Gastrocnemius medialis (tissue), 4 donors: ENCODE measurements at regions not wholly inside any gene's neighbourhood (a gene's known extent, or its start where the extent isn't known, plus 50 kb on each side); places are given as distances from the start of the nearest gene placed in this dataset.

Source experiments
- ATAC-seq, 2 donors: fragments of 150-250 bp; one replicate each; pipeline ENCODE4 v1.9.1; 2016
- DNase-seq, 2 donors: peaks; one replicate each; pipeline ENCODE4 v3.0.0-alpha.2; 2019
- H3K27ac ChIP-seq, 4 donors: fragments of 200-600 bp; sonication (generic); 1 replicate in 1 of 4; 2 replicates in 3 of 4; pipeline ENCODE4 v1.5.1; 2016 to 2018; ENCODE audit warnings: mild to moderate bottlenecking in 2 of 4, moderate library complexity in 1 of 4
- H3K27me3 ChIP-seq, 3 donors: fragments of 200-600 bp; sonication (generic) in 2 of 3; 1 replicate in 1 of 3; 2 replicates in 2 of 3; pipeline versions ENCODE4 v1.5.1 to v1.6.0; 2016 to 2019; ENCODE audit warnings: mild to moderate bottlenecking in 1 of 3, moderate library complexity in 1 of 3
- H3K36me3 ChIP-seq, 2 donors: fragments of 200-600 bp; sonication (generic) in 1 of 2; one replicate each; pipeline ENCODE4 v1.5.1; 2017 to 2018
- H3K4me1 ChIP-seq, 2 donors: fragments of 200-600 bp; sonication (generic) in 1 of 2; one replicate each; pipeline ENCODE4 v1.5.1; 2016 to 2017; ENCODE audit warnings: mild to moderate bottlenecking in 2 of 2
- H3K4me3 ChIP-seq, 4 donors: fragments of 200-600 bp; sonication (generic) in 3 of 4; 1 replicate in 1 of 4; 2 replicates in 3 of 4; pipeline ENCODE4 v1.5.1; 2016 to 2019; ENCODE audit warnings: mild to moderate bottlenecking in 2 of 4
- H3K9me3 ChIP-seq, 3 donors: fragments of 200-600 bp; sonication (generic) in 2 of 3; 1 replicate in 1 of 3; 2 replicates in 2 of 3; pipeline ENCODE4 v1.5.1; 2016 to 2019
- POLR2A ChIP-seq, 2 donors: fragments of 450-650 bp; IDR thresholded peaks; one replicate each; pipeline ENCODE4 v1.6.1; 2017; ENCODE audit warnings: antibody characterized with exemption in 2 of 2, mild to moderate bottlenecking in 2 of 2, moderate library complexity in 2 of 2
- in situ Hi-C, 4 donors: fragments of 200-750 bp; cut with MboI; loops; one replicate each; pipeline versions ENCODE4 v1.15.0 to v1.8.0; 2017; ENCODE audit warnings: low sequenced_read_pairs in 4 of 4
- intact Hi-C: fragments of 100-400 bp; cut with DNase I; formaldehyde crosslinking; loops from one replicate; pipeline ENCODE4 v1.15.1; 2023; ENCODE audit warnings: low total_unique reads
- TF ChIP-seq, protein P1 (sequence below), 5 experiments: fragments of 450-650 bp in 3 of 5; fragments of 200-600 bp in 2 of 5; sonication (generic) in 2 of 5; IDR thresholded peaks in 4 of 5; conservative IDR thresholded peaks in 1 of 5; 1 replicate in 4 of 5; 2 replicates in 1 of 5; pipeline ENCODE4 v1.5.1; 2016 to 2019; ENCODE audit warnings: antibody characterized with exemption in 5 of 5, mild to moderate bottlenecking in 3 of 5, moderate library complexity in 3 of 5

DNA sequence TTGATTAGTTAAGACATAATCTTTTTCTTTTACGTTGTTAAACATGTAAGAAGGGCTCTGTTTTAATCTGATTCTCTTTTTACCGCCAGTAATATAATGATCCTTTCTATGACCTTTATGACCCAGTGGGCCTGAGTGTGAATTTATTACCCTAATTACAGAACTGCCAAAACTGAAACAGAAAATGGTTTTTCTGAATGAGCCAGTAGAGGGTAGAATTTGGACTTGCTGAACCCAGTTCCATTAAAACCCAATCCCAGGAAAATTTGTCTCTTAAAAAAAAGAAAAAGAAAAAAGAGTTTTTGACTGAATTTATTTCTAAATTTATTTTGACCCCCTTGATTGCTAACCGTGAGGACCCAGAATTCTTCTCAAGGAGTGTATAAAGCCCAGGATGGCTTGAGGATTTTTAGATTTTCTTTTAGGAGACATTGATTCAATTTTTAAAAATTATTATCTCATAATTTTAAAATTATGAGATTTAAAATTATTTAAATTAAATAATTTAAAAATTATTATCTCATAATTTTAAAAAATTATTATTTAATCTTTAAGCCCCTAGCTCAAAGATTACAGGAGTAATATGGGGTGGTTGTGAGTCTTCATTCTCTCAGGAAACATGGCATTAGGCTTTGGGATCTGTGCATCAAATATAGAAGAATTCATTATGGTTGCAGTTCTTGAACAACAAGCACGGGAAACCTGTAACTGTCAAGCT, 94.1 kb upstream of the GLIS3 start:
- no peaks in the 10 kb centered on the region for H3K27me3 ChIP-seq
- H3K27ac ChIP-seq = no peak overlapping the region
- DNase-seq (no peak), ATAC-seq (no peak)
- H3K4me3 ChIP-seq = no peak overlapping the region
- TF ChIP-seq, protein P1, sequence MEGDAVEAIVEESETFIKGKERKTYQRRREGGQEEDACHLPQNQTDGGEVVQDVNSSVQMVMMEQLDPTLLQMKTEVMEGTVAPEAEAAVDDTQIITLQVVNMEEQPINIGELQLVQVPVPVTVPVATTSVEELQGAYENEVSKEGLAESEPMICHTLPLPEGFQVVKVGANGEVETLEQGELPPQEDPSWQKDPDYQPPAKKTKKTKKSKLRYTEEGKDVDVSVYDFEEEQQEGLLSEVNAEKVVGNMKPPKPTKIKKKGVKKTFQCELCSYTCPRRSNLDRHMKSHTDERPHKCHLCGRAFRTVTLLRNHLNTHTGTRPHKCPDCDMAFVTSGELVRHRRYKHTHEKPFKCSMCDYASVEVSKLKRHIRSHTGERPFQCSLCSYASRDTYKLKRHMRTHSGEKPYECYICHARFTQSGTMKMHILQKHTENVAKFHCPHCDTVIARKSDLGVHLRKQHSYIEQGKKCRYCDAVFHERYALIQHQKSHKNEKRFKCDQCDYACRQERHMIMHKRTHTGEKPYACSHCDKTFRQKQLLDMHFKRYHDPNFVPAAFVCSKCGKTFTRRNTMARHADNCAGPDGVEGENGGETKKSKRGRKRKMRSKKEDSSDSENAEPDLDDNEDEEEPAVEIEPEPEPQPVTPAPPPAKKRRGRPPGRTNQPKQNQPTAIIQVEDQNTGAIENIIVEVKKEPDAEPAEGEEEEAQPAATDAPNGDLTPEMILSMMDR (IDR thresholded peaks at IDR 0.05 in 4 of 5, conservative IDR thresholded peaks at IDR 0.05 in 1 of 5) = no peak
- no peak for TF ChIP-seq POLR2A (IDR thresholded peaks at IDR 0.05)
- intact Hi-C loops = no loop called here
- in situ Hi-C loops = loop anchor here in 2 of 4 donors (10.0 to 25.0 kb wide), 2 partner anchors 241 to 243 kb away; no protein-coding TSS in a partner anchor
- no peaks in the 10 kb centered on the region for H3K9me3 ChIP-seq
- no peaks in the 10 kb centered on the region for H3K4me1 ChIP-seq
- H3K36me3 ChIP-seq = no peaks in the 10 kb centered on the region

- intact Hi-C loops (no loop called here), in situ Hi-C loops (loop anchor here (5.0 to 25.0 kb wide), 4 partner anchors 245 to 255 kb away; no protein-coding TSS in a partner anchor)
- ATAC-seq (no peak), DNase-seq (no peak)
- Histone ChIP-seq H3K4me1 (peaks cover 0 to 4% of the 10 kb centered on the region in 2 donors), H3K27me3 (no peaks in the 10 kb centered on the region), H3K27ac (no peak overlapping the region), H3K4me3 (no peak overlapping the region), H3K36me3 (no peaks in the 10 kb centered on the region), H3K9me3 (no peaks in the 10 kb centered on the region)
- no peak for TF ChIP-seq POLR2A (IDR thresholded peaks at IDR 0.05)
- TF ChIP-seq, protein P1 (IDR thresholded peaks at IDR 0.05 in 4 of 5, conservative IDR thresholded peaks at IDR 0.05 in 1 of 5) = no peak
Measured at GRCh38 chr9:4389755-4390154, 89.9 kb upstream of the GLIS3 start.

DNA sequence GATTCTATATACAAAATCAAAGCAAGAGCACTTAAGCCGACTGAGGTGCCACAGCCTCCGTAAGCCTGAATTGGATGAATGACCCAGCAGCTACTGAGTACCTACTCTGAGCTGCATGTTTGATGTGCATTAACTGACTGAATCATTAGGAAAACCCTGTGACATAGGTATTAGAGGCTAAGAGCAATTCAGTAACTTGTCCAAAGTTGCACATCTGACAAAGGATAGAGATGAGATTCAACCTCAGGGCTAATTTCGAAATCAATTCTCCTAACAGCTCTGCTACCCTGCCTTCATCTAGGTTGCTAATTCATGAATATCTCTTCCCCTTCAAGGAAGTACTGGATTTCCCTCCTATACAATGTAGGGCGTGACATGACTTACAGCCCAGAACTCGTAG, 89.1 kb upstream of the GLIS3 start:
- Histone ChIP-seq H3K27ac (no peak overlapping the region), H3K4me1 (peaks cover 0 to 4% of the 10 kb centered on the region in 2 donors), H3K27me3 (no peaks in the 10 kb centered on the region), H3K4me3 (no peak overlapping the region), H3K36me3 (no peaks in the 10 kb centered on the region), H3K9me3 (no peaks in the 10 kb centered on the region)
- DNase-seq (no peak), ATAC-seq (no peak)
- in situ Hi-C loops = loop anchor here in 3 of 4 donors (5.0 to 25.0 kb wide), 3 partner anchors 248 to 256 kb away; no protein-coding TSS in a partner anchor
- no peak for TF ChIP-seq POLR2A (IDR thresholded peaks at IDR 0.05)
- TF ChIP-seq, protein P1 (IDR thresholded peaks at IDR 0.05 in 4 of 5, conservative IDR thresholded peaks at IDR 0.05 in 1 of 5) = no peak
- intact Hi-C loops = no loop called here

DNA sequence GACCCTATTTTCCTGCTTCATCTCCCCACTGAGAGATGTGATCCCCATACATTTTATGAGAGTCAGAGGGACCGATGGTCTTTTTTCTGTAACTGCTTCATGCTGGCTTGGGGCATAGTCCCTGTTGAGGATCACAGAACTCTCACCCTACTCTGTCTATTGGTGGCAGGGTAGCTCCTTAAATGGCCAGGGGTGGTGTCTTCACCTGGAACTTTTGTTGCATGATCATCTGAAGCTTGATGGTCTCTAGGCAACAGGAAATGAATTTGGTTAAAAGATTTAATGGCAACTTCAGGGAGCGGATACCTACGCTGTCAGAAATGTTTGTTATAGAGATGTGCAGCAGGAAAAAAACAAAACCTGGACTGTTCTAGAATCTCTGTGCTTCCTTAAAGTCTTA, 87.0 kb upstream of the GLIS3 start:
- Histone ChIP-seq H3K27ac (no peak overlapping the region), H3K4me1 (peaks cover 0 to 4% of the 10 kb centered on the region in 2 donors), H3K4me3 (no peak overlapping the region), H3K36me3 (no peaks in the 10 kb centered on the region), H3K9me3 (no peaks in the 10 kb centered on the region), H3K27me3 (no peaks in the 10 kb centered on the region)
- in situ Hi-C loops = loop anchor here in 3 of 4 donors (5.0 to 25.0 kb wide), 3 partner anchors 250 to 258 kb away; no protein-coding TSS in a partner anchor
- ATAC-seq (no peak), DNase-seq (no peak)
- intact Hi-C loops = no loop called here
- TF ChIP-seq POLR2A (IDR thresholded peaks at IDR 0.05) = no peak
- TF ChIP-seq, protein P1 (IDR thresholded peaks at IDR 0.05 in 4 of 5, conservative IDR thresholded peaks at IDR 0.05 in 1 of 5) = no peak
